ENCODE measurements at regions not wholly inside any gene's neighbourhood (a gene's known extent, or its start where the extent isn't known, plus 50 kb on each side); places are given as distances from the start of the nearest gene placed in this dataset.

- peaks cover 14% of the 10 kb centered on the region for H3K27me3 Mint-ChIP-seq (ENCODE audit: insufficient read depth)
- H3K4me3 ChIP-seq (ENCODE audit: low read length): no peak overlapping the region
- H3K36me3 Mint-ChIP-seq (ENCODE audit: low read depth): no peaks in the 10 kb centered on the region
- H3K9me3 Mint-ChIP-seq: no peaks in the 10 kb centered on the region
- H3K4me1 ChIP-seq (ENCODE audit: control insufficient read depth, insufficient read depth, low read length): peaks cover 17% of the 10 kb centered on the region
- H3K4me1 Mint-ChIP-seq: peaks cover 33% of the 10 kb centered on the region
- no peak for TF ChIP-seq CTCF (conservative IDR thresholded peaks at IDR 0.05)
- peaks cover 4% of the 10 kb centered on the region for H3K27me3 ChIP-seq (ENCODE audit: control insufficient read depth, insufficient read depth, low read length, poor library complexity, severe bottlenecking)
- no peaks in the 10 kb centered on the region for H3K36me3 ChIP-seq (ENCODE audit: control insufficient read depth, insufficient read depth, low read length)
- H3K9ac ChIP-seq (ENCODE audit: extremely low read depth, low read length, poor library complexity, severe bottlenecking): no peak overlapping the region
- DNase-seq: no peak
- WGBS, 2 experiments (ENCODE audit: insufficient coverage in 1 of 2, insufficient read length in 1 of 2): 56 to 89% methylated on average over 2 to 4 of the region's 4 CpGs
- no peak overlapping the region for H3K27ac Mint-ChIP-seq
- H3K27ac ChIP-seq (ENCODE audit: low read depth, low read length): peak overlapping the region; percentile 50
- H3K9me3 ChIP-seq (ENCODE audit: control insufficient read depth, low read length): no peaks in the 10 kb centered on the region
- no peak overlapping the region for H3K4me3 Mint-ChIP-seq
Measured at GRCh38 chr14:39681782-39682399, 249.7 kb upstream of the FBXO33 start.

DNA sequence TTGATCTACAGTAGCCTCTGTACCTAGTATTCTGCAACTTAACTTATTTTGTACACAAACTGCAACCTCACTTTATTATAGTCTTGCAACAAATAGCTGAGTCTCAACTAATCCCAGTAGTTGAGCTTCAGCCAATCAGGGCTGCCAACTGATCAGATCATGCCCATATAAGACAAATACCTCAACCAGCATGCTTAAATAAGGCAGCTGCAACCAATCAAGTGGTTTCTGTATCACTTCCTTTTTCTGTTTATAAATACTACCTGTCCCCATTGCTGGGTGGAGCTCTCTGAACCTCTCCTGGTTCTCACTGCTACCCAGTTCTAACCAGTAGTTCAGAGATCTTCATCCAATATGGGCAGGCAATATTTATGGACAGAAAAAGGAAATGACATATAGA is 248.5 kb upstream of the FBXO33 start:
- no peaks in the 10 kb centered on the region for H3K36me3 ChIP-seq (ENCODE audit: control insufficient read depth, insufficient read depth, low read length)
- no peaks in the 10 kb centered on the region for H3K9me3 ChIP-seq (ENCODE audit: control insufficient read depth, low read length)
- H3K4me1 ChIP-seq (ENCODE audit: control insufficient read depth, insufficient read depth, low read length): peaks cover 17% of the 10 kb centered on the region
- Mint-ChIP-seq H3K9me3 (no peaks in the 10 kb centered on the region), H3K4me3 (no peak overlapping the region), H3K27ac (no peak overlapping the region), H3K36me3 (ENCODE audit: low read depth) (no peaks in the 10 kb centered on the region), H3K4me1 (peaks cover 33% of the 10 kb centered on the region), H3K27me3 (ENCODE audit: insufficient read depth) (peaks cover 20% of the 10 kb centered on the region)
- peaks cover 4% of the 10 kb centered on the region for H3K27me3 ChIP-seq (ENCODE audit: control insufficient read depth, insufficient read depth, low read length, poor library complexity, severe bottlenecking)
- H3K4me3 ChIP-seq (ENCODE audit: low read length): no peak overlapping the region
- H3K9ac ChIP-seq (ENCODE audit: extremely low read depth, low read length, poor library complexity, severe bottlenecking): no peak overlapping the region
- DNase-seq: no peak
- no peak overlapping the region for H3K27ac ChIP-seq (ENCODE audit: low read depth, low read length)
- no peak for TF ChIP-seq CTCF (conservative IDR thresholded peaks at IDR 0.05)

DNA sequence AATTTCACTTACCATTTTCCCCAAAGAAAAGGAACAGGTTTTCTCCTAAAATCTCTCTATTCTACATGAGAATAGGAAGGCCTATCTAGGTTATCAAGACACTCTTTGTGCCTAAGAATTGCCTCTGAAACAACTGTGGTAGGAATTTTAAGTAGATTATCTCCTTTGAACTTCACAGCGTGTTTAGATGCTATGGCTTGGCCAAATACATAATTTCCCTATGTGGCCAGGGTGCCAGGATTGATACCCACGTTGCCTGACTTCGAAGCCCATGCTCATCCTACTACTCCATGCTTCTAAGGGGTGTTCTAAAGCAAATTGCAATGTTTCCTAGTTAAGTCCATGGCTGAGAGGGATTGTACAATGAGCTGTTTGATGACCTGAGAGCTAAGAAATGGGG is 241.5 kb upstream of the FBXO33 start:
- no peaks in the 10 kb centered on the region for H3K9me3 ChIP-seq (ENCODE audit: control insufficient read depth, low read length)
- H3K36me3 ChIP-seq (ENCODE audit: control insufficient read depth, insufficient read depth, low read length): no peaks in the 10 kb centered on the region
- Mint-ChIP-seq H3K4me3 (no peak overlapping the region), H3K36me3 (ENCODE audit: low read depth) (no peaks in the 10 kb centered on the region), H3K4me1 (peaks cover 29% of the 10 kb centered on the region), H3K9me3 (no peaks in the 10 kb centered on the region), H3K27me3 (ENCODE audit: insufficient read depth) (peaks cover 24% of the 10 kb centered on the region), H3K27ac (no peak overlapping the region)
- 20 to 28% methylated on average over 1 to 3 of the region's 3 CpGs for WGBS, 2 experiments (ENCODE audit: insufficient coverage in 1 of 2, insufficient read length in 1 of 2)
- peaks cover 4% of the 10 kb centered on the region for H3K27me3 ChIP-seq (ENCODE audit: control insufficient read depth, insufficient read depth, low read length, poor library complexity, severe bottlenecking)
- H3K27ac ChIP-seq (ENCODE audit: low read depth, low read length): no peak overlapping the region
- peak overlapping the region; percentile 44 for H3K4me3 ChIP-seq (ENCODE audit: low read length)
- DNase-seq: peak; percentile 58
- TF ChIP-seq CTCF (conservative IDR thresholded peaks at IDR 0.05): no peak
- peaks cover 5% of the 10 kb centered on the region for H3K4me1 ChIP-seq (ENCODE audit: control insufficient read depth, insufficient read depth, low read length)
- H3K9ac ChIP-seq (ENCODE audit: extremely low read depth, low read length, poor library complexity, severe bottlenecking): no peak overlapping the region
